CD8-positive, alpha-beta memory T cell (primary cell): ENCODE measurements at regions not wholly inside any gene's neighbourhood (a gene's known extent, or its start where the extent isn't known, plus 50 kb on each side); places are given as distances from the start of the nearest gene placed in this dataset.
"Not testable (repeated sequence)": the region's sequence is repeated elsewhere in the genome, so short reads cannot be mapped to it uniquely, and the experiment has no call there.

Source experiments
- CTCF ChIA-PET: fragments of 350-600 bp; sonication (Branson Sonifier 250); formaldehyde crosslinking; loops from one replicate; lab custom pipeline; 2021; ENCODE audit warnings: antibody characterized with exemption; lab: Charles Lee
- POLR2A ChIA-PET: fragments of 350-600 bp; sonication (Branson Sonifier 250); formaldehyde crosslinking; loops from one replicate; lab custom pipeline; 2021; ENCODE audit warnings: antibody characterized with exemption; lab: Charles Lee
- DNase-seq, 5 donors: peaks; one replicate each; pipeline versions ENCODE4 v3.0.0 to v3.0.0-alpha.2; 2020 to 2022; ENCODE audit warnings: mixed read lengths in 1 of 5
- H3K27ac ChIP-seq: one replicate; pipeline ENCODE4 v1.7.0; 2013; ENCODE audit warnings: low read depth, mild to moderate bottlenecking, low read length, moderate library complexity
- H3K27me3 ChIP-seq: 2 replicates; pipeline ENCODE4 v1.7.0; 2013; ENCODE audit warnings: low read length, mild to moderate bottlenecking; ENCODE audit not compliant: insufficient read depth, poor library complexity, severe bottlenecking
- H3K36me3 ChIP-seq: 2 replicates; pipeline ENCODE4 v1.7.0; 2013; ENCODE audit warnings: mild to moderate bottlenecking, low read length, moderate library complexity; ENCODE audit not compliant: insufficient read depth
- H3K4me1 ChIP-seq: 2 replicates; pipeline ENCODE4 v1.7.0; 2013; ENCODE audit warnings: mild to moderate bottlenecking, low read length, moderate library complexity; ENCODE audit not compliant: insufficient read depth
- H3K4me3 ChIP-seq: 2 replicates; pipeline ENCODE4 v1.7.0; 2013; ENCODE audit warnings: mild to moderate bottlenecking, low read length
- H3K9me3 ChIP-seq: 2 replicates; pipeline ENCODE4 v1.7.0; 2013; ENCODE audit warnings: mild to moderate bottlenecking, low read length
- H3K27ac Mint-ChIP-seq, 8 donors: one replicate each; pipeline ENCODE4 v1.8.0; 2020 to 2021; ENCODE audit warnings: mixed read lengths in 8 of 8, mild to moderate bottlenecking in 6 of 8, inconsistent platforms in 3 of 8, moderate library complexity in 3 of 8
- H3K27me3 Mint-ChIP-seq, 2 donors: one replicate each; pipeline ENCODE4 v1.8.0; 2020 to 2021; ENCODE audit warnings: mixed read lengths in 2 of 2, mild to moderate bottlenecking in 1 of 2, moderate library complexity in 1 of 2
- H3K36me3 Mint-ChIP-seq, 3 donors: one replicate each; pipeline ENCODE4 v1.8.0; 2020 to 2021; ENCODE audit warnings: mixed read lengths in 3 of 3, inconsistent platforms in 1 of 3, mild to moderate bottlenecking in 1 of 3
- H3K4me1 Mint-ChIP-seq, 3 donors: one replicate each; pipeline ENCODE4 v1.8.0; 2020 to 2021; ENCODE audit warnings: mixed read lengths in 3 of 3, inconsistent platforms in 1 of 3, mild to moderate bottlenecking in 1 of 3
- H3K4me3 Mint-ChIP-seq, 7 donors: one replicate each; pipeline ENCODE4 v1.8.0; 2020 to 2021; ENCODE audit warnings: mixed read lengths in 7 of 7, mild to moderate bottlenecking in 6 of 7, moderate library complexity in 4 of 7, inconsistent platforms in 2 of 7
- H3K9me3 Mint-ChIP-seq, 5 donors: one replicate each; pipeline ENCODE4 v1.8.0; 2020 to 2022; ENCODE audit warnings: mixed read lengths in 5 of 5, mild to moderate bottlenecking in 3 of 5, moderate library complexity in 2 of 5, inconsistent platforms in 1 of 5

GRCh38 chr21:6498716-6499115 is 4022.7 kb upstream of the TPTE start:
- H3K9me3 ChIP-seq, CTCF ChIA-PET, POLR2A ChIA-PET, H3K27ac Mint-ChIP-seq, H3K4me3 ChIP-seq, H3K36me3 ChIP-seq, H3K4me1 ChIP-seq, H3K27me3 ChIP-seq, H3K4me1 Mint-ChIP-seq, H3K27me3 Mint-ChIP-seq, H3K36me3 Mint-ChIP-seq, H3K9me3 Mint-ChIP-seq: not testable (repeated sequence)
- DNase-seq, result peak; percentile 4 to 52 (median 12)
- peak overlapping the region in 4 of 7 donors; percentile 29 to 59 (median 38) for H3K4me3 Mint-ChIP-seq
- peak overlapping the region; percentile 65 for H3K27ac ChIP-seq

DNA sequence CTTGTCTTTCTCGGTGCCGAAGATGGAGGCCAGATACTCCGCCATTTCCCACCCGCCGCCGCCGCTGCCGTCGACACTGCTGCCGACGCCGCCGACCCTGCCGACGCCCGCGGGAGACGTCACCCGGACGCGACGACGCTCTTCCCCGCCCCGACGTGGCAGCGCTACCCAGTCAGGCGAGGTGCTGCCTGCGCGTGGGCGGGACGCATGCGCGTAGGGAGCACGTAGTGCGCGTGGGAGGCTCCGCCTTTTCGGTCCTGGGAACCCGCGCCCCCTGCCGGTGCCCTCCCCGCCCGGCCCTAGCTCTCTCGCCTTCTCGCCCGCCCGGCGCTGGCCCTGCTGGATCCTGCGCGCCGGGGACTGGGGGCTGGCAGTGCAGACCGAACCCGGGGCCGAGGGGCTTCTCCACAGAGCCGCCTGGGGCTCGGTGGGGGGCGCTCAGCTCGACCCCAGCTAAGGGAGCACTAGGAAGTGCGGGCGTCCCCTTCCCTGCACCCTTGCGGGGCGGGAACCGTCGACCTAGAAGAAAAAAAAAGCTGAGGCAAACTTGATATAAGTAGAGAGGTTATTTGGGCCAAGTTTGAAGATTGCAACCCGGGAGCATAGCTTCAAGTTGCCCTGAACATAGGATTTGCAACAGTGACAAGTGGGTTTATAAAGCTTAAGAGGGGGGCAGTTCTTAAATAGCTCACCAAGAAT is 4022.1 kb upstream of the TPTE start:
- peak overlapping the region; percentile 65 for H3K27ac ChIP-seq
- CTCF ChIA-PET, POLR2A ChIA-PET, H3K27me3 ChIP-seq, H3K4me3 Mint-ChIP-seq, H3K36me3 Mint-ChIP-seq, H3K9me3 ChIP-seq, H3K27ac Mint-ChIP-seq, H3K4me1 Mint-ChIP-seq, H3K4me3 ChIP-seq, H3K9me3 Mint-ChIP-seq, H3K4me1 ChIP-seq, H3K36me3 ChIP-seq, H3K27me3 Mint-ChIP-seq: not testable (repeated sequence)
- peak; percentile 54 to 89 (median 69) for DNase-seq

- H3K27ac ChIP-seq, H3K4me1 ChIP-seq, H3K36me3 ChIP-seq, H3K4me3 Mint-ChIP-seq, H3K27me3 ChIP-seq, H3K9me3 ChIP-seq, H3K4me3 ChIP-seq, CTCF ChIA-PET, H3K9me3 Mint-ChIP-seq, H3K27me3 Mint-ChIP-seq, H3K4me1 Mint-ChIP-seq, POLR2A ChIA-PET, H3K36me3 Mint-ChIP-seq, H3K27ac Mint-ChIP-seq, DNase-seq: not testable (repeated sequence)
Observed at GRCh38 chr21:6499866-6500265, 4021.5 kb upstream of the TPTE start.

DNA sequence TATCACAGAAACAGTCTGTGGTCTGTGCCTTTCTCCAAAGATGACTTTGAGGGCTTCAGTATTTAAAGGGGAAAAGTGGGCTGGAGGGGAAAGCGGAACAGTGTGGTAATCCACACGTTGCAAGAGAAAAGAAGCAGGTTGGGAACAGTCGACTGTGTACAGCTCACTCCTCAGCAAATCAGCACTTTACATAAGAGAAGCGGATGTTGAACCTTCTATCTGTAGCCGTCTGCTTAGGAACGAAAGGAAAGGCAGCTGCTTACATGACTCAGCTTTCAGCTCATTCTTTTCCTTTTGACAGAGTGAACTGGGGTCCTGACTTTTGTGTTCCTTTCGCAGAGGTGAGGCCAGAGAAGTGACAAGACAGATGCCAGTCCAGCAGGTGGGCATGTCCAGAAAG is 4020.7 kb upstream of the TPTE start:
- CTCF ChIA-PET, H3K27ac Mint-ChIP-seq, POLR2A ChIA-PET: not testable (repeated sequence)

DNA sequence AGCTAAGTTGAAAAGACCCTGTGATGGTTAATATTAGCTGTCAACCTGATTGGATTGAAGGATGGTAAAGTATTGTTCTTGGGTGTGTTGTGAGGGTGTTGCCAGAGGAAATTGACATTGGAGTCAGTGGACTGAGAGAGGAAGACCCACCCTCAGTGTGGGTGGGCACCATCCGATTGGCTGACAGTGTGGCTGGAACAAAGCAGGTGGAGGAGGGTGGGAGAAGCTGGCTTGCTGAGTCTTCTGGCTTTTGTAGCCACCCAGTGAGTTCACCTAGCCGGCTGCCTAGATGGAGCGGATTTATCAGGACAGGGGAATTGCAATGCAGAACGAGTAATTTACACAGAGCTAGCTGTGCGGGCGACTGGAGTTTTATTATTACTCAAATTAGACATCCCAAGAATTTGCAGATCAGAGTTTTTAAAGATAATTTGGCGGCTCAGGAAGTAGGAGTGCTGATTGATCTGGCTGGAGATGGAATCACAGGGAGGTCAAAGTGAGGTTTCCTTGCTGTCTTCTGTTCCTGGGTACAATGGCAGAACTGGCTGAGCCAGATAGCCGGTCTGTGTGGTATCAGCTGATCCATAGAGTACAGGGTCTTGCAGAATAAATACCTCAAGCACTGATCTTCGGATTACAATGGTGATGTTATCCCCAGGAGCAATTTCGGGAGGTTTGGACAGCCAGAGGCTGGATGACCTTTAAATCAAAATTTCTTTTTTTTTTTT is 4015.1 kb upstream of the TPTE start:
- CTCF ChIA-PET, H3K4me3 Mint-ChIP-seq, H3K27ac ChIP-seq, H3K27me3 ChIP-seq, DNase-seq, H3K27ac Mint-ChIP-seq, H3K4me1 Mint-ChIP-seq, H3K27me3 Mint-ChIP-seq, H3K36me3 Mint-ChIP-seq, H3K9me3 ChIP-seq, POLR2A ChIA-PET, H3K4me3 ChIP-seq, H3K9me3 Mint-ChIP-seq, H3K36me3 ChIP-seq, H3K4me1 ChIP-seq: not testable (repeated sequence)

More for the DNA sequence above, 4020.7 kb upstream of the TPTE start:
- not testable (repeated sequence) for H3K4me3 Mint-ChIP-seq, H3K36me3 ChIP-seq, H3K4me1 ChIP-seq, H3K4me3 ChIP-seq, H3K27me3 ChIP-seq, H3K9me3 Mint-ChIP-seq, H3K36me3 Mint-ChIP-seq, H3K27ac ChIP-seq, DNase-seq, H3K27me3 Mint-ChIP-seq, H3K9me3 ChIP-seq, H3K4me1 Mint-ChIP-seq

GRCh38 chr21:6507632-6508031 is 4013.8 kb upstream of the TPTE start:
- H3K9me3 Mint-ChIP-seq, H3K27ac Mint-ChIP-seq, H3K9me3 ChIP-seq, H3K4me1 Mint-ChIP-seq, H3K36me3 Mint-ChIP-seq, H3K27ac ChIP-seq, H3K36me3 ChIP-seq, POLR2A ChIA-PET, H3K27me3 Mint-ChIP-seq, H3K4me3 Mint-ChIP-seq, H3K27me3 ChIP-seq, H3K4me3 ChIP-seq, DNase-seq, CTCF ChIA-PET, H3K4me1 ChIP-seq: not testable (repeated sequence)

DNA sequence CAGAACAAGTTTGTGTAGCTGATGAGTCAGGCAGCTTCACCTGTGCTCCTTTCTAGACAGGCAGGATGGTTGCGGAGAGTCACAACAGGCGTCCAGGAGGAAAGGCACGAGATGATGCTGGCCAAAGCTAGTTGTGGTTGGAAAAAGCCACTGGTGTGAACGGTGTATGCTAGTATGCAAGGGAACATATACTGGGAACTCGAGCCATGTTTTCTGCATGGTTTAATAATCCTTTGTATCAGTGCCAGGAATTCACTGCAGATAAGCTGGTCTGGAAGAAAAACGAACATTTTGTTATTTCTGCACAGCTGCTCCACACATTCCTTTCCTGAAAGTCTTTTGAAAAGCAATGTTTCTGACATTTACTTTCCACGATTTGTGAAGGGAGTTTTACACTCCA is 3999.6 kb upstream of the TPTE start:
- H3K27ac Mint-ChIP-seq, H3K4me1 ChIP-seq, DNase-seq, H3K27me3 ChIP-seq, H3K4me3 Mint-ChIP-seq, H3K27ac ChIP-seq, H3K27me3 Mint-ChIP-seq, H3K9me3 ChIP-seq, H3K4me3 ChIP-seq, CTCF ChIA-PET, H3K36me3 ChIP-seq, H3K9me3 Mint-ChIP-seq, POLR2A ChIA-PET, H3K36me3 Mint-ChIP-seq, H3K4me1 Mint-ChIP-seq: not testable (repeated sequence)

DNA sequence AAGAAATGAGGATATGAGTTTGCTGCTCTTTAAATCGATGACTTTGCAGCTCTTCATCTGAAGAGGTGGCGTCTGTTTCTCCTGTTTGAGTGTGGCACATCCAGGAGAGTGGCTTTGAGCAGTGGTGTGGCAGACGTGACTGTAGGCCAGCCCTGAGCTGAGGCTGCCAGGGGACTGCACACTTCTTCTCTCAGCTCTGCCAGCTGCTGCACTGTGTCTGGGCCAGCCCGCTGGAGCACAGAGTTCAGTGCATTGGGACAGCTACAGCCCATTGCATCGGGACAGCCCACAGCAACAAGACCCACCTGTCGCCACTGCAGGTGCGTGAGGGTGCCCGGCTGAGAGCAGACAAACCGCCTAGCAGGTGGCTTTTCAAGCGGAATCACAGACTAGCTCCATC is 3995.2 kb upstream of the TPTE start:
- H3K36me3 Mint-ChIP-seq, DNase-seq, H3K27ac ChIP-seq, CTCF ChIA-PET, H3K27me3 Mint-ChIP-seq, H3K4me3 ChIP-seq, H3K9me3 ChIP-seq, POLR2A ChIA-PET, H3K4me1 ChIP-seq, H3K36me3 ChIP-seq, H3K4me3 Mint-ChIP-seq, H3K4me1 Mint-ChIP-seq, H3K27me3 ChIP-seq, H3K27ac Mint-ChIP-seq, H3K9me3 Mint-ChIP-seq: not testable (repeated sequence)
